AG09309 (cell line): ENCODE measurements at regions not wholly inside any gene's neighbourhood (a gene's known extent, or its start where the extent isn't known, plus 50 kb on each side); places are given as distances from the start of the nearest gene placed in this dataset.
"Not testable (repeated sequence)": the region's sequence is repeated elsewhere in the genome, so short reads cannot be mapped to it uniquely, and the experiment has no call there.

Experiments
- DNase-seq: peaks from one replicate; pipeline ENCODE4 v3.0.0-alpha.2; 2010; ENCODE audit warnings: low read depth
- H3K4me3 ChIP-seq: 2 replicates; pipeline ENCODE4 v1.5.1; 2011; ENCODE audit warnings: mild to moderate bottlenecking, low read depth, low read length, moderate library complexity; ENCODE audit not compliant: control insufficient read depth
- TF ChIP-seq, protein P1 (sequence below): IDR thresholded peaks from 2 replicates; pipeline ENCODE4 v1.5.1; 2011; ENCODE audit warnings: mild to moderate bottlenecking, low read depth, low read length, inconsistent platforms; ENCODE audit not compliant: insufficient read depth, control insufficient read depth; ENCODE audit errors: missing control alignments

DNA sequence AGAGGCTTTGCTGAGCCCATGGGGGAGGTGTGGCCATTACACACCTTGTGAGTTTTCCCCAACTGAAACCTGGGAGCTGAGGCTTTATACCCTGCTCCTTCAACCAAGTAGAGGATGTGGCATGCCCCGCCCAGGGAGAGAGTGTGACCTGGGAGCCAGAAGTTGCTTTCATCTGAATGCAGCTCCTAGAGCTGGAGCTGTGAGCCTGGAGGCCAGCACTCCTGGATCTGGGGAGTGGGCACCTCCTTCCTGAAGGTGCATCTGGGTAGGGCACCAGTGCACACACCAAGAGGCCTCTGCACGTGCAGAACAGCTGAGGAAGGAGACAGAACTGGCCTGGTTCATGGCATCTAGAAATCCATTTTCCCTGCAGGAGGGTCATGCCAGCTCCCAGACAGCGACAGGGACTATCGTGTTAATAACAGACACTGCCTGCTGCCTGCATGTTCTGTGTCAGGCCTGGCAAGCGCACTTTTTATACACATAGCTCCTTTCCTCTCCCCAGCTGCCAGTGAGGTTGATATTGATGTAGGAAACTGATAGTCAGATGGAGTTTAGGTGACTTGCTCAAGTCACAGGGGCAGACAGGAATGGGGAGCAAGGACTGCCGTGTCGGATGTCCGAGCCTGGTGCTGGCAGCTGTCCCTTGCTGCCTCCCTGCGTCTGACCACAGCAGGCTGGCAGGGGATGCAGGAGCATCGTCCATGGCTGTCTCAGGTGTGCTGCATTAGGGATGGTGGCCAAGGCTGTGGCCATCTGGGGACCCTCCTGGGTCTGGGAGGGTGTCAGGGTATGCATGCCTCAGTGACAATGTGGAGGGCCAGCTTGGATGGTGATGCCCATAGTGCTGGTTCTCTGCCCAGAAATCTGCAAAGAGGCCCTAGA lies 189.9 kb upstream of the CXCL12 start:
- TF ChIP-seq, protein P1, sequence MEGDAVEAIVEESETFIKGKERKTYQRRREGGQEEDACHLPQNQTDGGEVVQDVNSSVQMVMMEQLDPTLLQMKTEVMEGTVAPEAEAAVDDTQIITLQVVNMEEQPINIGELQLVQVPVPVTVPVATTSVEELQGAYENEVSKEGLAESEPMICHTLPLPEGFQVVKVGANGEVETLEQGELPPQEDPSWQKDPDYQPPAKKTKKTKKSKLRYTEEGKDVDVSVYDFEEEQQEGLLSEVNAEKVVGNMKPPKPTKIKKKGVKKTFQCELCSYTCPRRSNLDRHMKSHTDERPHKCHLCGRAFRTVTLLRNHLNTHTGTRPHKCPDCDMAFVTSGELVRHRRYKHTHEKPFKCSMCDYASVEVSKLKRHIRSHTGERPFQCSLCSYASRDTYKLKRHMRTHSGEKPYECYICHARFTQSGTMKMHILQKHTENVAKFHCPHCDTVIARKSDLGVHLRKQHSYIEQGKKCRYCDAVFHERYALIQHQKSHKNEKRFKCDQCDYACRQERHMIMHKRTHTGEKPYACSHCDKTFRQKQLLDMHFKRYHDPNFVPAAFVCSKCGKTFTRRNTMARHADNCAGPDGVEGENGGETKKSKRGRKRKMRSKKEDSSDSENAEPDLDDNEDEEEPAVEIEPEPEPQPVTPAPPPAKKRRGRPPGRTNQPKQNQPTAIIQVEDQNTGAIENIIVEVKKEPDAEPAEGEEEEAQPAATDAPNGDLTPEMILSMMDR = no peak
- no peak for DNase-seq
- no peak overlapping the region for H3K4me3 ChIP-seq

GRCh38 chr10:44575601-44576380 lies 190.9 kb upstream of the CXCL12 start:
- no peak overlapping the region for H3K4me3 ChIP-seq
- TF ChIP-seq, protein P1 = no peak
- DNase-seq = no peak

DNA sequence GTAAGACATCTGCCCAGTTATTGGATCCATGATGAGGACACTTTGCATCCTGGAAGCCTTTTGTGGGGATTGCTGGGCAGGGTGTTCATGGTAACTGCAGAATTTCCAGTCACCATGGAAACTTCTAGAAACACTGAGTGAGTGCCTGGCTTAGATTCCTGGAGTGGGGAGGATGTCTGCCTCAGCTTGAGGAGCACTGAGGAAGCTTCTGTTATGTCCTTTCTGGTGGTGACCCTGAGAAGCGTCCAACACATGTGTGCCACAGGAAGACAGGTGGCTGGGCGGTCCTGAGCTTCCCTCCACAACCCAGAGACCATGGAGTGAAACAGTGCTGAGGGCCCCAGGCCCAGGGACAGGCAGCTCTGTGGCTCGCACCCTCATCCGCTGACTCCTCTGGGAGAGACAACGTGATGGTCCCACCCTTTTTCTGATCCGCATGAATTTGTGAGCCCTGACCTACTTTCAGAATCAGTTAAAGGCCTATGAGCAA lies 191.8 kb upstream of the CXCL12 start:
- peak; percentile 79 for DNase-seq
- H3K4me3 ChIP-seq = no peak overlapping the region
- TF ChIP-seq, protein P1 = no peak

- TF ChIP-seq, protein P1 = no peak
- no peak for DNase-seq
- H3K4me3 ChIP-seq = no peak overlapping the region
These were observed 192.6 kb upstream of the CXCL12 start for GRCh38 chr10:44577533-44577932.

DNA sequence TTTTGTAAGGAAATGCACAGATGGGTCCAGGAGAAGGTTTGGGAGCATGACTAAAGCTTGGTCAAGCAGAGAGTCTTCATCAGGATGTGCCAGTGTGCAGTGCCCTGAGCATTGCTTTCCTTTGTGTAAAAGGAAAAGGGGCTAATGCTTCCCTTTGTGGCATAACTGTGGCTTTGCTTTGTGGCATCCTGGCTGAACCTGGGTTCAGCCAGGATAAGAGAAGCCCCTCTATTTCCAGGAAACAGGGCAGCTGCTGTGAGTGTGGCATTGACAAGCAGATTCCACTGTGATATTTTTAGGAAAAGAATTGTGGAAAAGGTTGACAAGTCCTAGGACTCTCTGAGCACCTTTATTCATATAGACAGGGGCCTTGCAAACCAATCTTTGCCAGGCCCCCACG lies 193.4 kb upstream of the CXCL12 start:
- TF ChIP-seq, protein P1 = no peak
- no peak overlapping the region for H3K4me3 ChIP-seq
- DNase-seq = no peak

- not testable (repeated sequence) for DNase-seq, H3K4me3 ChIP-seq
These were observed 194.1 kb upstream of the CXCL12 start for GRCh38 chr10:44578963-44579362.

DNA sequence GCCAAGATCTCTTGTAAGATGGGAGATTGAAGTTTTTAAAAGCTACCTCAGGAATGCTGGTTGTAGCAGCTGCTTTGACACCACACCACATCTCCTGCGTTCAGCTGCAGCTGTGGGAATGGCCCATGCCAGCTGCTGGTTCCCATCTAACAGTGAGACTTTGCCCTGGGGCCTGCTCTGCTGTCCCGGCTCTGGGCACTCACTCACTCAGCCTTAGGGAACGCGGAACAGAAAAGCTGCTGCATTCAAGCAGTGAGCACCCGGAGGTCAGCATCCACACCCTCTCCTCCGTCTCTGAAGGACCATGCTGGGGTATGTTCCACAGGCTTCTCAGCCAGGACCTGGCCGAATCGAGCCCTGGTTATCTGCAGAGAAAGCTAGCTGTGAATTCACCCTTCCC lies 197.1 kb upstream of the CXCL12 start:
- no peak for DNase-seq
- TF ChIP-seq, protein P1 = no peak
- H3K4me3 ChIP-seq = no peak overlapping the region
